Activated T-helper 17 cell treated with anti-CD3 and anti-CD28 coated beads, Interleukin-2, amount 50 U/mL, for 72 hours (primary cell): ENCODE measurements at regions not wholly inside any gene's neighbourhood (a gene's known extent, or its start where the extent isn't known, plus 50 kb on each side); places are given as distances from the start of the nearest gene placed in this dataset.
"Not testable (repeated sequence)": the region's sequence is repeated elsewhere in the genome, so short reads cannot be mapped to it uniquely, and the experiment has no call there.

Experiments used
- ATAC-seq: fragments of 150-1000 bp; cut with Tn5 transposase; replicated peaks from 2 replicates; pipeline ENCODE4 v1.10.0; 2021; ENCODE audit warnings: mild to moderate bottlenecking, moderate library complexity
- H3K27ac Mint-ChIP-seq: one replicate; pipeline ENCODE4 v1.8.0; 2022; ENCODE audit warnings: mixed read lengths
- H3K27me3 Mint-ChIP-seq: one replicate; pipeline ENCODE4 v1.8.0; 2022; ENCODE audit warnings: mixed read lengths
- H3K36me3 Mint-ChIP-seq: one replicate; pipeline ENCODE4 v1.8.0; 2022; ENCODE audit warnings: low read depth, mild to moderate bottlenecking, mixed read lengths
- H3K4me1 Mint-ChIP-seq: one replicate; pipeline ENCODE4 v1.8.0; 2022; ENCODE audit warnings: mixed read lengths
- H3K4me3 Mint-ChIP-seq: one replicate; pipeline ENCODE4 v1.8.0; 2022; ENCODE audit warnings: mild to moderate bottlenecking, mixed read lengths
- H3K9me3 Mint-ChIP-seq: one replicate; pipeline ENCODE4 v1.8.0; 2022; ENCODE audit warnings: mixed read lengths

- Mint-ChIP-seq H3K27ac (no peak overlapping the region), H3K9me3 (peaks cover 3% of the 10 kb centered on the region), H3K4me1 (no peaks in the 10 kb centered on the region), H3K4me3 (no peak overlapping the region), H3K36me3 (no peaks in the 10 kb centered on the region), H3K27me3 (no peaks in the 10 kb centered on the region)
- no peak for ATAC-seq
Measured at GRCh38 chr4:156378033-156378665, 424.5 kb upstream of the CTSO start.

GRCh38 chr4:156377036-156377710 is 423.5 kb upstream of the CTSO start:
- Mint-ChIP-seq H3K36me3 (no peaks in the 10 kb centered on the region), H3K27ac (no peak overlapping the region), H3K9me3 (peaks cover 3% of the 10 kb centered on the region), H3K4me1 (no peaks in the 10 kb centered on the region), H3K27me3 (no peaks in the 10 kb centered on the region), H3K4me3 (no peak overlapping the region)
- no peak for ATAC-seq

GRCh38 chr4:156374894-156375293 is 421.2 kb upstream of the CTSO start:
- Mint-ChIP-seq H3K9me3 (peaks cover 3% of the 10 kb centered on the region), H3K4me1 (no peaks in the 10 kb centered on the region), H3K4me3 (no peak overlapping the region), H3K36me3 (no peaks in the 10 kb centered on the region), H3K27ac (no peak overlapping the region), H3K27me3 (no peaks in the 10 kb centered on the region)
- ATAC-seq, result no peak

- Mint-ChIP-seq H3K4me3 (no peak overlapping the region), H3K27me3 (no peaks in the 10 kb centered on the region), H3K4me1 (no peaks in the 10 kb centered on the region), H3K9me3 (peaks cover 3% of the 10 kb centered on the region), H3K27ac (no peak overlapping the region), H3K36me3 (no peaks in the 10 kb centered on the region)
- ATAC-seq, result no peak
Measured at GRCh38 chr4:156374069-156374468, 420.4 kb upstream of the CTSO start.

- not testable (repeated sequence) for H3K27ac Mint-ChIP-seq, ATAC-seq, H3K27me3 Mint-ChIP-seq, H3K4me1 Mint-ChIP-seq, H3K36me3 Mint-ChIP-seq, H3K4me3 Mint-ChIP-seq
- H3K9me3 Mint-ChIP-seq, result peaks cover 11% of the 10 kb centered on the region
Measured at GRCh38 chr4:156367502-156367901, 413.8 kb upstream of the CTSO start.

GRCh38 chr4:156362581-156362980 is 408.9 kb upstream of the CTSO start:
- H3K27ac Mint-ChIP-seq, result no peak overlapping the region
- no peaks in the 10 kb centered on the region for H3K27me3 Mint-ChIP-seq
- H3K9me3 Mint-ChIP-seq, result peaks cover 15% of the 10 kb centered on the region
- no peak for ATAC-seq
- H3K36me3 Mint-ChIP-seq, result no peaks in the 10 kb centered on the region
- H3K4me1 Mint-ChIP-seq, result no peaks in the 10 kb centered on the region
- H3K4me3 Mint-ChIP-seq, result no peak overlapping the region

GRCh38 chr4:156347412-156348075 is 393.9 kb upstream of the CTSO start:
- H3K4me1 Mint-ChIP-seq, result no peaks in the 10 kb centered on the region
- no peak overlapping the region for H3K4me3 Mint-ChIP-seq
- no peaks in the 10 kb centered on the region for H3K9me3 Mint-ChIP-seq
- no peaks in the 10 kb centered on the region for H3K36me3 Mint-ChIP-seq
- no peaks in the 10 kb centered on the region for H3K27me3 Mint-ChIP-seq
- ATAC-seq, result no peak
- no peak overlapping the region for H3K27ac Mint-ChIP-seq

- no peaks in the 10 kb centered on the region for H3K36me3 Mint-ChIP-seq
- H3K4me1 Mint-ChIP-seq, result no peaks in the 10 kb centered on the region
- no peak overlapping the region for H3K27ac Mint-ChIP-seq
- H3K27me3 Mint-ChIP-seq, result no peaks in the 10 kb centered on the region
- no peak overlapping the region for H3K4me3 Mint-ChIP-seq
- ATAC-seq, result no peak
- H3K9me3 Mint-ChIP-seq, result no peaks in the 10 kb centered on the region
Measured at GRCh38 chr4:156346959-156347385, 393.3 kb upstream of the CTSO start.

GRCh38 chr4:156344397-156344796 is 390.7 kb upstream of the CTSO start:
- ATAC-seq, result no peak
- Mint-ChIP-seq H3K9me3 (peaks cover 5% of the 10 kb centered on the region), H3K4me3 (no peak overlapping the region), H3K36me3 (no peaks in the 10 kb centered on the region), H3K27ac (no peak overlapping the region), H3K4me1 (no peaks in the 10 kb centered on the region), H3K27me3 (no peaks in the 10 kb centered on the region)

- ATAC-seq, result no peak
- Mint-ChIP-seq H3K9me3 (peaks cover 8% of the 10 kb centered on the region), H3K36me3 (no peaks in the 10 kb centered on the region)
Measured at GRCh38 chr4:156336511-156336910, 382.8 kb upstream of the CTSO start.

GRCh38 chr4:156335721-156336120 is 382.1 kb upstream of the CTSO start:
- Mint-ChIP-seq H3K36me3 (no peaks in the 10 kb centered on the region), H3K4me1 (no peaks in the 10 kb centered on the region), H3K27me3 (no peaks in the 10 kb centered on the region), H3K9me3 (peaks cover 7% of the 10 kb centered on the region), H3K27ac (no peak overlapping the region), H3K4me3 (no peak overlapping the region)
- no peak for ATAC-seq

More at GRCh38 chr4:156336511-156336910, 382.8 kb upstream of the CTSO start:
- Mint-ChIP-seq H3K4me1 (no peaks in the 10 kb centered on the region), H3K4me3 (no peak overlapping the region), H3K27ac (no peak overlapping the region), H3K27me3 (no peaks in the 10 kb centered on the region)

GRCh38 chr4:156330436-156331031 is 376.9 kb upstream of the CTSO start:
- ATAC-seq, result no peak
- H3K27me3 Mint-ChIP-seq, result no peaks in the 10 kb centered on the region
- H3K36me3 Mint-ChIP-seq, result no peaks in the 10 kb centered on the region
- H3K9me3 Mint-ChIP-seq, result peaks cover 3% of the 10 kb centered on the region
- no peaks in the 10 kb centered on the region for H3K4me1 Mint-ChIP-seq
- H3K4me3 Mint-ChIP-seq, result no peak overlapping the region
- H3K27ac Mint-ChIP-seq, result no peak overlapping the region

GRCh38 chr4:156329779-156330178 is 376.1 kb upstream of the CTSO start:
- no peak for ATAC-seq
- Mint-ChIP-seq H3K27ac (no peak overlapping the region), H3K4me3 (no peak overlapping the region), H3K27me3 (no peaks in the 10 kb centered on the region), H3K9me3 (peaks cover 3% of the 10 kb centered on the region), H3K36me3 (no peaks in the 10 kb centered on the region), H3K4me1 (no peaks in the 10 kb centered on the region)

- no peak for ATAC-seq
- H3K4me3 Mint-ChIP-seq, result no peak overlapping the region
- H3K4me1 Mint-ChIP-seq, result no peaks in the 10 kb centered on the region
- peaks cover 3% of the 10 kb centered on the region for H3K9me3 Mint-ChIP-seq
- no peak overlapping the region for H3K27ac Mint-ChIP-seq
- no peaks in the 10 kb centered on the region for H3K36me3 Mint-ChIP-seq
- H3K27me3 Mint-ChIP-seq, result no peaks in the 10 kb centered on the region
Measured at GRCh38 chr4:156328882-156329281, 375.2 kb upstream of the CTSO start.

- no peaks in the 10 kb centered on the region for H3K36me3 Mint-ChIP-seq
- H3K27ac Mint-ChIP-seq, result no peak overlapping the region
- peaks cover 4% of the 10 kb centered on the region for H3K9me3 Mint-ChIP-seq
- no peak overlapping the region for H3K4me3 Mint-ChIP-seq
- no peaks in the 10 kb centered on the region for H3K27me3 Mint-ChIP-seq
- H3K4me1 Mint-ChIP-seq, result no peaks in the 10 kb centered on the region
- no peak for ATAC-seq
Measured at GRCh38 chr4:156326246-156326645, 372.6 kb upstream of the CTSO start.
